Tibial artery (tissue), 4 donors: ENCODE measurements at regions not wholly inside any gene's neighbourhood (a gene's known extent, or its start where the extent isn't known, plus 50 kb on each side); places are given as distances from the start of the nearest gene placed in this dataset.

Experiments used
- DNase-seq, 2 donors: peaks; one replicate each; pipeline ENCODE4 v3.0.0-alpha.2; 2019
- H3K27ac ChIP-seq, 2 donors: fragments of 200-600 bp; sonication (generic) in 1 of 2; 1 replicate in 1 of 2; 2 replicates in 1 of 2; pipeline ENCODE4 v1.5.1; 2018 to 2019; ENCODE audit warnings: mild to moderate bottlenecking in 1 of 2
- H3K27me3 ChIP-seq, 2 donors: fragments of 200-600 bp; sonication (generic) in 1 of 2; one replicate each; pipeline versions ENCODE4 v1.5.1 to v1.6.0; 2016 to 2019
- H3K36me3 ChIP-seq, 3 donors: fragments of 200-600 bp; sonication (generic) in 2 of 3; one replicate each; pipeline ENCODE4 v1.5.1; 2016 to 2019; ENCODE audit warnings: mild to moderate bottlenecking in 2 of 3
- H3K4me1 ChIP-seq, 4 donors: fragments of 200-600 bp; sonication (generic) in 2 of 4; 1 replicate in 3 of 4; 2 replicates in 1 of 4; pipeline ENCODE4 v1.5.1; 2016 to 2019
- H3K4me3 ChIP-seq, 2 donors: fragments of 200-600 bp; sonication (generic) in 1 of 2; 1 replicate in 1 of 2; 2 replicates in 1 of 2; pipeline ENCODE4 v1.5.1; 2018 to 2019; ENCODE audit warnings: mild to moderate bottlenecking in 2 of 2
- H3K9me3 ChIP-seq, 3 donors: fragments of 200-600 bp; sonication (generic) in 1 of 3; one replicate each; pipeline ENCODE4 v1.5.1; 2016 to 2019
- intact Hi-C: fragments of 100-400 bp; cut with DNase I; formaldehyde crosslinking; loops from one replicate; pipeline ENCODE4 v1.15.0; 2023; ENCODE audit warnings: low total_unique reads
- TF ChIP-seq, protein P1 (sequence below), 2 experiments: fragments of 200-600 bp in 1 of 2; fragments of 450-650 bp in 1 of 2; IDR thresholded peaks; one replicate each; pipeline ENCODE4 v1.5.1; 2017 to 2019; ENCODE audit warnings: antibody characterized with exemption in 2 of 2, mild to moderate bottlenecking in 1 of 2, moderate library complexity in 1 of 2

DNA sequence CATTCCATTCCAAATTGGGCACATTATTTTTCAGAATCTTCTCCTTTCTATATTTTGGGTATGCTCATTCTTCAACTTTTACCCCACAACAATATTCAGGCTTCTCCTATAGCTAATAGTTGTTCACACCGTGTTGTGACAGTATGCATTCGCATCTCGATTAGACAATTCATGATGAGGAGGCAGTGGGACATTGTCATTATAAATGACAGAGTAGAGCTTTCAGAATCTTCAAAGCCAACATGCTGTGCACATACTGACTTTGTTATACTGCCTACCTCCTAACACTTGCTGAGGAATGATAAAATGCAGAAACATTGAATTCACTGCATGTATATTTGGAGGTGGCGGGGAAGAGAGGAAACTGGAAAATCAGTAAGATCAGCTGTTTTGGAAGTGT is 714.2 kb downstream of the SUCLG1 start:
- Histone ChIP-seq H3K4me3 (no peak overlapping the region), H3K36me3 (no peaks in the 10 kb centered on the region), H3K4me1 (no peaks in the 10 kb centered on the region), H3K27ac (no peak overlapping the region), H3K27me3 (no peaks in the 10 kb centered on the region), H3K9me3 (peaks cover 0 to 4% (median 0%) of the 10 kb centered on the region in 3 donors)
- no peak for DNase-seq
- TF ChIP-seq, protein P1, sequence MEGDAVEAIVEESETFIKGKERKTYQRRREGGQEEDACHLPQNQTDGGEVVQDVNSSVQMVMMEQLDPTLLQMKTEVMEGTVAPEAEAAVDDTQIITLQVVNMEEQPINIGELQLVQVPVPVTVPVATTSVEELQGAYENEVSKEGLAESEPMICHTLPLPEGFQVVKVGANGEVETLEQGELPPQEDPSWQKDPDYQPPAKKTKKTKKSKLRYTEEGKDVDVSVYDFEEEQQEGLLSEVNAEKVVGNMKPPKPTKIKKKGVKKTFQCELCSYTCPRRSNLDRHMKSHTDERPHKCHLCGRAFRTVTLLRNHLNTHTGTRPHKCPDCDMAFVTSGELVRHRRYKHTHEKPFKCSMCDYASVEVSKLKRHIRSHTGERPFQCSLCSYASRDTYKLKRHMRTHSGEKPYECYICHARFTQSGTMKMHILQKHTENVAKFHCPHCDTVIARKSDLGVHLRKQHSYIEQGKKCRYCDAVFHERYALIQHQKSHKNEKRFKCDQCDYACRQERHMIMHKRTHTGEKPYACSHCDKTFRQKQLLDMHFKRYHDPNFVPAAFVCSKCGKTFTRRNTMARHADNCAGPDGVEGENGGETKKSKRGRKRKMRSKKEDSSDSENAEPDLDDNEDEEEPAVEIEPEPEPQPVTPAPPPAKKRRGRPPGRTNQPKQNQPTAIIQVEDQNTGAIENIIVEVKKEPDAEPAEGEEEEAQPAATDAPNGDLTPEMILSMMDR (IDR thresholded peaks at IDR 0.05) = no peak
- intact Hi-C loops = no loop called here

DNA sequence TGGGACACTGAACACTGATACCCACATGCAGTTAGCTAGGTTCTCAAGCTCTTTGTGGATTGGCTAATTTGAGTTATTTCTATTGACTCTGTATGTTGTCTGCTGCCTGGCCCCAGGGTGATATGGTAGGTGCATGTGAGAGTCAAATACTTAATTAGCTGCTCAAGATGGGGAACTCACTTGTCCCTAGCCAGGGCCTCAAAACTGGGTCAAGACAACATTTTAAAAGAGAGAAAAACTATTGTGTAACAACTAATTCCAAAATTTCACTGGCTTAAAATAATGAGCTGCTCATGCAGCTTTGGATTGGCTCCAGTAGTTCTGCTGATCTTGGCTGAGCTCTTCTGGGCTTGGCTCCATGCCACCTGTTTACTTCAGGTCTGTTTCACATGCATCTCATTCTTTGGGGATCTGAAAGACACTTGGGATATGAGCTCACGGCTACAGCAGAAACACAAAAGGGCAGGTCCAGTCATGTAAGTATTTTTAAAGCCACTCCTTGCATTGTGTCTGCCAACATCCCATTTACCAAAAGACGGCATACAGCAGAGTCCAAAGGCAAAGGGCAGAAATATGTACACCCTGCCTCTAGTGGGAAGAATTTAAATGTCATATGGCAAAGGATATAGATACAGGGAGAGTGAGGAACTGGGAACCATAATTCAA is 716.8 kb downstream of the SUCLG1 start:
- no peaks in the 10 kb centered on the region for H3K36me3 ChIP-seq
- DNase-seq = peak; percentile 32 to 60
- no peak overlapping the region for H3K27ac ChIP-seq
- intact Hi-C loops = no loop called here
- H3K27me3 ChIP-seq = no peaks in the 10 kb centered on the region
- H3K4me1 ChIP-seq = no peaks in the 10 kb centered on the region
- peaks cover 0 to 4% (median 0%) of the 10 kb centered on the region in 3 donors for H3K9me3 ChIP-seq
- no peak overlapping the region for H3K4me3 ChIP-seq
- TF ChIP-seq, protein P1 (IDR thresholded peaks at IDR 0.05) = no peak

DNA sequence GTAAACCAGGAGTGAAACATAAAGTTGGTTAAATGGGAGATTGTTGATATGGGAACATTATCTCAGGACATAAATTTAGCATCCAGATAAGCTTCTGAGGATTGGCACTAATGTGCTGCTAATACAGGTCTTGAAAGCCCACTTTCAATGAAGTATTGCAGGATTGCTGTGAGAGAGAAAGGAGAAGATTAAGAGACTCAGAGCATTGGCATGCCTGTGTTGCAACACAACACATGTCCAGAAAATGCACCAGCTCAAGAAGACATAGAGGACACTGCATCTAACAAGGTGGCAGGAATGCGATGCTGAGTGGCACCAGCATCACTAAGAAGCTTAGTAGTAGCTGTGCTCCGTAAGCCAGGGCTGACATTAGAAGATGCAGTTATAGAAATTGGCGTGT is 728.9 kb downstream of the SUCLG1 start:
- Histone ChIP-seq H3K27ac (no peak overlapping the region), H3K4me1 (no peaks in the 10 kb centered on the region), H3K4me3 (no peak overlapping the region), H3K36me3 (no peaks in the 10 kb centered on the region), H3K9me3 (no peaks in the 10 kb centered on the region), H3K27me3 (no peaks in the 10 kb centered on the region)
- intact Hi-C loops = no loop called here
- TF ChIP-seq, protein P1 (IDR thresholded peaks at IDR 0.05) = no peak
- no peak for DNase-seq

DNA sequence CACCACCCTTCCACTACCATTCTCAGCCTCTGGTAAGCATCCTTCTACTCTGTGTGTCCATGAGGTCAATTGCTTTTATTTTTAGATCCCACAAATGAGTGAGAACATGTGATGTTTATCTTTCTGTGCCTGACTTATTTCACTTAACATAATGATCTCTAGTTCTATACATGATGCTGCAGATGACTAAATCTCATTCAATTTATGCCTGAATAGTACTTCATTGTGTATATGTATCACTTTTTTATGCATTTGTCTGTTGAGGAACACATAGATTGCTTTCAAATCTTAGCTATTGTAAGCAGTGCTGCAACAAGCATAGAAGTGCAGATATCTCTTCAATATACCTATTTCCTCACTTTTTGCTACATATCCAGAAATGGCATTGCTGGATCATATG is 733.3 kb downstream of the SUCLG1 start:
- DNase-seq = no peak
- no peak overlapping the region for H3K4me3 ChIP-seq
- intact Hi-C loops = no loop called here
- H3K36me3 ChIP-seq = no peaks in the 10 kb centered on the region
- no peak overlapping the region for H3K27ac ChIP-seq
- TF ChIP-seq, protein P1 (IDR thresholded peaks at IDR 0.05) = no peak
- no peaks in the 10 kb centered on the region for H3K9me3 ChIP-seq
- no peaks in the 10 kb centered on the region for H3K4me1 ChIP-seq
- no peaks in the 10 kb centered on the region for H3K27me3 ChIP-seq

DNA sequence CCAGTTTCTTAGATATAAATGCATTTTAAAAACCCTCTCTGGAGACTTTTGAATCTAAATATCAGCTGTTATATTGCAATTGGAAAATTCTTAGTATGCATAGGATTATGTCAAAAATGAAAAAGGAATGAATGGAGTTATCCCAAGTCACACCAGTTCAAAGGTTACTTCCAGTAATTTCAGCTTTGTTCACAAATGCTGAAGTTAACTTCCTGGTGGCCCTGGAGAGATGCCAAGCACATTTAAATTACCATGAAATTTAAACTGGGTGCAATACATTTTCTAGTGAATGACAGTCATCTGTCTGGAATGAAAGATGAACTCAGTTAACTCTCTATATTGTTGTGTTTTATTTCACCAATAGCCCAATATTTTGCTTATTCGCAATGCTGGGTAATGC is 753.9 kb downstream of the SUCLG1 start:
- Histone ChIP-seq H3K27me3 (no peaks in the 10 kb centered on the region), H3K9me3 (no peaks in the 10 kb centered on the region), H3K36me3 (no peaks in the 10 kb centered on the region), H3K27ac (no peak overlapping the region), H3K4me1 (no peaks in the 10 kb centered on the region), H3K4me3 (no peak overlapping the region)
- DNase-seq = no peak
- TF ChIP-seq, protein P1 (IDR thresholded peaks at IDR 0.05) = no peak
- intact Hi-C loops = no loop called here

DNA sequence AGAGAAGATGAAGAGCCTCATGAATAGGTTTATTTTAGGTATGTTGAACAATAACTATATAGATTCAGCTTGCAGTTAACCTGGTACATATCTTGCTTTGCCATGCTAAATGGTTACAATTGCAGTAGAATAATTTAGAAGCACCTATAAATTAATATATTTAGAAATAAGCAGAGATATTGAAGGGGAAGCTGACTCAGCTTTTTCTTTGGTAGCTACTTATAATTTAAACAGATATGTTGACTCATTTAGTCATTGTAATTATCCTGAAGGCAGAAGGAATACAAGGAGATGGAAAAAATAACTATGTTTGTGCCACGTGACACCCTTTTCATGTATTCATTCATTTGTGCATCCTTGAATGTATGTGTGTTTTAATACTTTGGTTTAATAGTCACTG is 755.5 kb downstream of the SUCLG1 start:
- Histone ChIP-seq H3K4me3 (no peak overlapping the region), H3K4me1 (no peaks in the 10 kb centered on the region), H3K9me3 (no peaks in the 10 kb centered on the region), H3K27me3 (no peaks in the 10 kb centered on the region), H3K36me3 (no peaks in the 10 kb centered on the region), H3K27ac (no peak overlapping the region)
- TF ChIP-seq, protein P1 (IDR thresholded peaks at IDR 0.05) = no peak
- intact Hi-C loops = no loop called here
- no peak for DNase-seq
